PC-9 (cell line): ENCODE measurements at regions not wholly inside any gene's neighbourhood (a gene's known extent, or its start where the extent isn't known, plus 50 kb on each side); places are given as distances from the start of the nearest gene placed in this dataset.
"Not testable (repeated sequence)": the region's sequence is repeated elsewhere in the genome, so short reads cannot be mapped to it uniquely, and the experiment has no call there.

Experiments
- BruUV-seq: library from RNA; stranded (reverse); fragments of 400-500 nt; replicated peaks from 2 replicates; lab custom pipeline; 2021; lab: Mats Ljungman, UMichigan
- CTCF ChIA-PET: fragments of 300-600 bp; sonication (Branson Sonifier 250); formaldehyde crosslinking; loops from one replicate; lab custom pipeline; 2022; ENCODE audit warnings: antibody characterized with exemption; lab: Charles Lee
- POLR2A ChIA-PET: fragments of 300-600 bp; sonication (Branson Sonifier 250); formaldehyde crosslinking; loops from one replicate; lab custom pipeline; 2022; ENCODE audit warnings: antibody characterized with exemption; ENCODE audit not compliant: unreplicated experiment; lab: Charles Lee
- DNase-seq, 2 experiments: peaks; one replicate each; pipeline versions ENCODE4 v3.0.0 to v3.0.0-alpha.2; 2015 to 2022; ENCODE audit warnings: mixed read lengths in 1 of 2
- H2AFZ ChIP-seq: fragments of 200-600 bp; sonication (generic); 2 replicates; pipeline ENCODE4 v1.8.1; 2017; ENCODE audit warnings: antibody characterized with exemption
- H3F3A ChIP-seq: fragments of 200-600 bp; sonication (generic); 2 replicates; pipeline ENCODE4 v1.8.1; 2017; ENCODE audit warnings: antibody characterized with exemption, mild to moderate bottlenecking, low read depth; ENCODE audit not compliant: insufficient read depth
- H3K27ac ChIP-seq: fragments of 200-600 bp; sonication (generic); 2 replicates; pipeline ENCODE4 v1.6.1; 2016; ENCODE audit warnings: mixed run types
- H3K27me3 ChIP-seq: fragments of 200-600 bp; sonication (generic); 2 replicates; pipeline ENCODE4 v1.6.1; 2016; ENCODE audit warnings: low read depth, mixed run types; ENCODE audit not compliant: insufficient read depth
- H3K36me3 ChIP-seq: fragments of 200-600 bp; sonication (generic); 2 replicates; pipeline ENCODE4 v1.6.1; 2016; ENCODE audit warnings: low read depth, mixed run types
- H3K4me1 ChIP-seq: fragments of 200-600 bp; sonication (generic); replicated peaks from 2 replicates; pipeline ENCODE4 v1.6.1; 2016; ENCODE audit warnings: mixed run types; ENCODE audit not compliant: insufficient read depth
- H3K4me2 ChIP-seq: fragments of 200-600 bp; sonication (generic); 2 replicates; pipeline ENCODE4 v1.6.1; 2017; ENCODE audit warnings: mixed run types
- H3K4me3 ChIP-seq: fragments of 200-600 bp; sonication (generic); 2 replicates; pipeline ENCODE4 v1.6.1; 2016; ENCODE audit warnings: mixed run types
- H3K79me2 ChIP-seq: fragments of 200-600 bp; sonication (generic); 2 replicates; pipeline ENCODE4 v1.6.1; 2017; ENCODE audit warnings: low read depth, mixed run types
- H3K9me2 ChIP-seq: fragments of 200-600 bp; sonication (generic); 2 replicates; pipeline ENCODE4 v1.8.1; 2017; ENCODE audit warnings: mild to moderate bottlenecking; ENCODE audit not compliant: insufficient read depth
- H3K9me3 ChIP-seq: fragments of 200-600 bp; sonication (generic); 2 replicates; pipeline ENCODE4 v1.8.1; 2016; ENCODE audit warnings: low read depth; ENCODE audit not compliant: insufficient read depth
- H4K20me1 ChIP-seq: fragments of 200-600 bp; sonication (generic); 2 replicates; pipeline ENCODE4 v1.8.1; 2017; ENCODE audit not compliant: insufficient read depth
- CTCF ChIP-seq: fragments of 200-600 bp; sonication (generic); conservative IDR thresholded peaks from 2 replicates; pipeline ENCODE4 v1.6.1; 2017; ENCODE audit warnings: mixed run types, antibody characterized with exemption, mild to moderate bottlenecking, moderate library complexity
- EZH2 ChIP-seq: fragments of 200-600 bp; sonication (generic); IDR thresholded peaks from 2 replicates; pipeline ENCODE4 v1.8.0; 2017; ENCODE audit warnings: antibody characterized with exemption, low read depth
- intact Hi-C: fragments of 100-400 bp; cut with micrococcal nuclease; formaldehyde crosslinking; loops from one replicate; pipeline ENCODE4 v1.10.0; 2022; ENCODE audit not compliant: unreplicated experiment

DNA sequence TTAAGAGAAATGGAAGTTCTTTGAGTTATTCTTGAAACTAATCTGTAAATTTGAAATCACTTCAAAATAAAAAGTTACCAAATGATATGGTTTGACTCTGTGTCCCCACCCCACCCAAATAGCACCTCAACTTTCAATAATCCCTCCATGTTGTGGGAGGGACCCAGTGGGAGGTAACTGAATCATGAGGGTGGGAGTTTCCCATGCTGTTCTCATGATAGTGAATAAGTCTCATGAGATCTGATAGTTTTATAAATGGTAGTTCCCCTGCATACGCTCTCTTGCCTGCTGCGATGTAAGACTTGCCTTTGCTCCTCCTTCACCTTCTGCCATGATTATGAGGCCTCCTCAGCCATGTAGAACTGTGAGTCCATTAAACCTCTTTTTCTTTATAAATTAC is 690.7 kb upstream of the ZNF385D start:
- no TSS peak for BruUV-seq
- ChIA-PET POLR2A (no interaction called here), CTCF (no interaction called here)
- Histone ChIP-seq H4K20me1 (peaks cover 5% of the 10 kb centered on the region; the same call in 1 of the 2 replicates), H3F3A (no peaks in the 10 kb centered on the region), H3K4me2 (no peak overlapping the region), H3K27ac (no peak overlapping the region), H3K9me2 (no peaks in the 10 kb centered on the region), H3K4me1 (no peaks in the 10 kb centered on the region), H3K9me3 (no peaks in the 10 kb centered on the region), H3K4me3 (no peak overlapping the region), H3K27me3 (no peaks in the 10 kb centered on the region), H3K79me2 (no peaks in the 10 kb centered on the region), H3K36me3 (no peaks in the 10 kb centered on the region), H2AFZ (no peak overlapping the region)
- TF ChIP-seq CTCF (no peak), EZH2 (no peak)
- DNase-seq = no peak
- intact Hi-C loops = no loop called here

- no peaks in the 10 kb centered on the region for H3K79me2 ChIP-seq
- no peaks in the 10 kb centered on the region for H4K20me1 ChIP-seq
- no peaks in the 10 kb centered on the region for H3K36me3 ChIP-seq
- no peaks in the 10 kb centered on the region for H3K9me2 ChIP-seq
- POLR2A ChIA-PET = no interaction called here
- no peaks in the 10 kb centered on the region for H3F3A ChIP-seq
- CTCF ChIA-PET = no interaction called here
- intact Hi-C loops = no loop called here
- no peak overlapping the region for H3K4me2 ChIP-seq
- TF ChIP-seq EZH2 = no peak
- TF ChIP-seq CTCF = no peak
- no peak for DNase-seq
- H3K4me3 ChIP-seq = no peak overlapping the region
- H3K4me1 ChIP-seq = no peaks in the 10 kb centered on the region
- no peak overlapping the region for H3K27ac ChIP-seq
- no peak overlapping the region for H2AFZ ChIP-seq
- H3K9me3 ChIP-seq = no peaks in the 10 kb centered on the region
- no peaks in the 10 kb centered on the region for H3K27me3 ChIP-seq
- no TSS peak for BruUV-seq
Measured at GRCh38 chr3:22443571-22444233, 692.7 kb upstream of the ZNF385D start.

- H3K36me3 ChIP-seq, H4K20me1 ChIP-seq, H3K79me2 ChIP-seq, H3K27ac ChIP-seq, H3K9me2 ChIP-seq, H3K4me2 ChIP-seq, CTCF ChIA-PET, H3K4me1 ChIP-seq, intact Hi-C loops, H3K9me3 ChIP-seq, H3K27me3 ChIP-seq, H2AFZ ChIP-seq, POLR2A ChIA-PET, H3K4me3 ChIP-seq, DNase-seq, H3F3A ChIP-seq, BruUV-seq: not testable (repeated sequence)
Measured at GRCh38 chr3:22445336-22445735, 694.3 kb upstream of the ZNF385D start.
